ENCODE measurements at regions not wholly inside any gene's neighbourhood (a gene's known extent, or its start where the extent isn't known, plus 50 kb on each side); places are given as distances from the start of the nearest gene placed in this dataset.

DNA sequence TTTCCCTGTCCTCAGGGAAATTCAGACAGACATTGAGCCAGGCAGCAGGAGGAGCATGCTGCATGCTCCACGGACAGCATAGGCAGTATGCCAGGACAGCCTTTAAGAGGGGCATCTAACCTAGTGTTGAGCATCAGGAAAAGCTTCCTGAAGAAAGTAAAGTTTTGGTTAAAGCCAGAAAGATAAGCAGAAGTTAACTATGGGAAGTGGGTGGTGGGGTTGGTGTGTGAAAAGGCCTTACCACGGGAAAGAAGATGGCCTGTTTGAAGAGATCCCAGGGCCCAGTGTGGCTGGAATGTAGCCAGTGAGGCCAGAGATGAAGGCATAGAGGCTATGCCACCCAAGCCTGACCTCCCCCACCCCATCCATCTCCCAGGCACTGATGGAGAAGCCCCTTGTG, 102.4 kb upstream of the PLXNA4 start:
- POLR2A ChIA-PET: no interaction called here
- CTCF ChIA-PET: no interaction called here
- no peak for DNase-seq (ENCODE audit: low read depth)
- Histone ChIP-seq H3K36me3 (ENCODE audit: control insufficient read depth, insufficient read depth, low read length) (no peaks in the 10 kb centered on the region), H3K27me3 (ENCODE audit: control insufficient read depth, insufficient read depth, low read length) (no peaks in the 10 kb centered on the region), H3K4me3 (ENCODE audit: low read depth, low read length) (no peak overlapping the region)
- no peak for TF ChIP-seq CTCF (IDR thresholded peaks at IDR 0.05; ENCODE audit: insufficient read depth, low read depth, low read length)

- POLR2A ChIA-PET: no interaction called here
- no peak overlapping the region for H3K4me3 ChIP-seq (ENCODE audit: low read depth, low read length)
- H3K27me3 ChIP-seq (ENCODE audit: control insufficient read depth, insufficient read depth, low read length): no peaks in the 10 kb centered on the region
- CTCF ChIA-PET: no interaction called here
- no peaks in the 10 kb centered on the region for H3K36me3 ChIP-seq (ENCODE audit: control insufficient read depth, insufficient read depth, low read length)
- no peak for DNase-seq (ENCODE audit: low read depth)
- no peak for TF ChIP-seq CTCF (IDR thresholded peaks at IDR 0.05; ENCODE audit: insufficient read depth, low read depth, low read length)
Measured at GRCh38 chr7:132677918-132678317, 101.6 kb upstream of the PLXNA4 start.

DNA sequence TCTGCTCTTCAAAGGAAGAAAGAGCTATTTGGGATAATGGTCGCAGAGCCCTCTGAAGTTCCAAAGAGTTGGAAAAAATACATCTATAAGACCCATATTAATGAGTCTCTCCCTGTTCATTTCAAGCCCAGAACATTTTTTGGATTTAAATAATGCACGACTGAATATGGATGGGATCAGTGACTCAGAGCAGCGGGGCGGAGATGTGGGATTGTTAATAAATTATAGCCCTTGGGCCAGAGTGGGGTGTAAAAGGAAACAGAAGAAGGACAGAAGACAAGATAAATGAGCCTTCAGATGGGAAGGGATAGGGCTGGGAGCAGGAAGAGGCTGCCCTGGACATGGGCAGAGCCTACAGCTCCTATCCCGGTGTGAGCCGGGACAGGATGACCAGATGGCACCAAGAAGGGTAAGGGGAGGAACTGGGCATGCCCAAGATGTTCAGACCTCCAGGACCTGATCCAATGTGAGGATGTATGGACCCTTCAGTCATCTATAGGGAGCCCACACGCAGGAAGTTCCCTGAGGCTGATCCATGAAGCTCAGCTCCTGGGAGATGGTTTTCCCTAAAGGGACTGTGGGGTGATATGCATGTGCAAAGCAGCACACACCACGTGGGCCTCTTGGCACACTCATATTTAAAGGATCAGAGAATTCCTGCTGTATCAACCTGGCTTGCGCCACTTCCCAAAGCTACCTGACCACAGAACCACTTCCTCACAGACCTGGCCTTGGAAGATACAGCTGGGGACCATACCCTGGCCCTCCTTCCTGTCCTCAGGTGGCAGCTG, 96.1 kb upstream of the PLXNA4 start:
- H3K4me3 ChIP-seq (ENCODE audit: low read depth, low read length): no peak overlapping the region
- CTCF ChIA-PET: interaction anchor here (0.7 kb wide), 1 partner anchor 758 kb away, joined by 3 read pairs; no protein-coding TSS in a partner anchor
- POLR2A ChIA-PET: no interaction called here
- H3K27me3 ChIP-seq (ENCODE audit: control insufficient read depth, insufficient read depth, low read length): no peaks in the 10 kb centered on the region; the same call in 1 of the 2 replicates
- DNase-seq (ENCODE audit: low read depth): no peak
- H3K36me3 ChIP-seq (ENCODE audit: control insufficient read depth, insufficient read depth, low read length): no peaks in the 10 kb centered on the region
- no peak for TF ChIP-seq CTCF (IDR thresholded peaks at IDR 0.05; ENCODE audit: insufficient read depth, low read depth, low read length)

- CTCF ChIA-PET: interaction anchor here (1.1 to 2.0 kb wide), 3 partner anchors 9 to 13 kb away, joined by 5 to 8 read pairs (median 5); no protein-coding TSS in a partner anchor
- no peak for DNase-seq (ENCODE audit: low read depth)
- Histone ChIP-seq H3K27me3 (ENCODE audit: control insufficient read depth, insufficient read depth, low read length) (no peaks in the 10 kb centered on the region), H3K4me3 (ENCODE audit: low read depth, low read length) (no peak overlapping the region), H3K36me3 (ENCODE audit: control insufficient read depth, insufficient read depth, low read length) (no peaks in the 10 kb centered on the region)
- no peak for TF ChIP-seq CTCF (IDR thresholded peaks at IDR 0.05; ENCODE audit: insufficient read depth, low read depth, low read length)
- POLR2A ChIA-PET: no interaction called here
Measured at GRCh38 chr7:132666774-132667172, 90.5 kb upstream of the PLXNA4 start.

DNA sequence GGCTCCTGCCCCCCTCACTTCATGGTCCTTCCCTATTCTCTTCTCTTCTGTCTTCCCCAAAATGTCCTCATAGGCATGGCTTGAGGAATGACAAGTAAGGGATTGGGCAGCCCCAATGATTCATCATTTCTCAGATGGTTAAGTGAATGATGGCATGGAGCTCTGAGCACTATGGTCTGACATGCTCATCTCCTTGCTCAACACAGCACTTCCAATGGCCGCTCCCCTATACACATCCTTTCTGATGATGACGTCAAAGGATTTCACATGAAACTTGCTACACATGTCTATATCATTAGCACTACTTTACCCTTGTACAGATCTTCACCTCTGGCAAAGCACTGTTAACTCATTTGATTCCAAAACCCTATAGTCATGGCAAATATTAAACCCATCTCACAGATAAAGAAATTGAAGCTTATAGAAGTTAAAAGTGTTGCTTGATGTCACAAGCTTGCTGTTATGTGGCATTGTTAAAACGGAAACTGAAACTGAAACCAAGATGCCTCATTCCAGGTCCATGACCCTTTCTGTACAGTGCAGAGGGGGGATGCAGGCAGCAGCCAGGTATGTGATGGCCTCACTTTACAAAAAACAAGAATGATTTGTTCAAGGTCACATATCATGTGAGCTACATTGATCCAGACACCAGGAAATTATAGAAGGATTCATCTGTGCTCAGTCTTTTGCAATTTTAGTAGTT, 90.0 kb upstream of the PLXNA4 start:
- Histone ChIP-seq H3K27me3 (ENCODE audit: control insufficient read depth, insufficient read depth, low read length) (no peaks in the 10 kb centered on the region), H3K36me3 (ENCODE audit: control insufficient read depth, insufficient read depth, low read length) (no peaks in the 10 kb centered on the region), H3K4me3 (ENCODE audit: low read depth, low read length) (no peak overlapping the region)
- no peak for DNase-seq (ENCODE audit: low read depth)
- ChIA-PET POLR2A (interaction anchor here (0.6 kb wide), 1 partner anchor 644 kb away, joined by 4 read pairs; no protein-coding TSS in a partner anchor), CTCF (interaction anchor here (1.1 to 2.0 kb wide), 3 partner anchors 9 to 13 kb away, joined by 5 to 8 read pairs (median 5); no protein-coding TSS in a partner anchor)
- TF ChIP-seq CTCF (IDR thresholded peaks at IDR 0.05; ENCODE audit: insufficient read depth, low read depth, low read length): no peak

Measured in BJ (cell line).